ENCODE measurements at regions not wholly inside any gene's neighbourhood (a gene's known extent, or its start where the extent isn't known, plus 50 kb on each side); places are given as distances from the start of the nearest gene placed in this dataset.

DNA sequence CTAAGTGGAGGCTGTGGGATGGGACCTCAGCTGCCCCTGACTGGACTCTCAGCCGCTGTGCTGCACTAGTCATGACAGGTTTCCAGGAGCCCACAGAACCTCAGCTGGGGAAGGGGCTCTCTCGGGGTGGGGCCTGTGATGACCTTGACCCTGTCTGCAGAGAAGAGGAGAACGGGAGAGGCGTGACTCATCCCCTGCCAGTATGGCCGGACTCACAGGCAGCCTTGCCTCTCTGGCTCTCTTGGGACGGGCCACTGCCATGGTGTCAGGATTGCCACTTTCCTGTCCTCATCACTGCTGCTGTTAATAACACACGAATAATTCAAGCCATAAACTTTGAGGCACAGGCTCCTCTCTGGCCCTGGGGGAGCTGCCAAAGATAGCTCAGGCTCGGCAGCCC lies 295.3 kb downstream of the UQCRFS1 start:
- TF ChIP-seq, protein P1, sequence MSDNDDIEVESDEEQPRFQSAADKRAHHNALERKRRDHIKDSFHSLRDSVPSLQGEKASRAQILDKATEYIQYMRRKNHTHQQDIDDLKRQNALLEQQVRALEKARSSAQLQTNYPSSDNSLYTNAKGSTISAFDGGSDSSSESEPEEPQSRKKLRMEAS (IDR thresholded peaks at IDR 0.05): no peak
- no peak for TF ChIP-seq CREB1 (IDR thresholded peaks at IDR 0.05; ENCODE audit: low read depth)
- TF ChIP-seq FOXM1 (IDR thresholded peaks at IDR 0.05; ENCODE audit: borderline replicate concordance, low read depth): no peak
- TF ChIP-seq NFIC (IDR thresholded peaks at IDR 0.05): no peak
- TF ChIP-seq EP300 (IDR thresholded peaks at IDR 0.05; ENCODE audit: borderline replicate concordance): no peak
- no peak for TF ChIP-seq TAF1 (IDR thresholded peaks at IDR 0.05; ENCODE audit: low read depth)
- TF ChIP-seq, protein P2, sequence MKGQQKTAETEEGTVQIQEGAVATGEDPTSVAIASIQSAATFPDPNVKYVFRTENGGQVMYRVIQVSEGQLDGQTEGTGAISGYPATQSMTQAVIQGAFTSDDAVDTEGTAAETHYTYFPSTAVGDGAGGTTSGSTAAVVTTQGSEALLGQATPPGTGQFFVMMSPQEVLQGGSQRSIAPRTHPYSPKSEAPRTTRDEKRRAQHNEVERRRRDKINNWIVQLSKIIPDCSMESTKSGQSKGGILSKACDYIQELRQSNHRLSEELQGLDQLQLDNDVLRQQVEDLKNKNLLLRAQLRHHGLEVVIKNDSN (IDR thresholded peaks at IDR 0.05): no peak
- no peak for TF ChIP-seq EGR1 (IDR thresholded peaks at IDR 0.05)
- no peak for TF ChIP-seq TCF12 (IDR thresholded peaks at IDR 0.05; ENCODE audit: low read depth)
- no peak for TF ChIP-seq RAD21 (IDR thresholded peaks at IDR 0.05; ENCODE audit: low read depth)

DNA sequence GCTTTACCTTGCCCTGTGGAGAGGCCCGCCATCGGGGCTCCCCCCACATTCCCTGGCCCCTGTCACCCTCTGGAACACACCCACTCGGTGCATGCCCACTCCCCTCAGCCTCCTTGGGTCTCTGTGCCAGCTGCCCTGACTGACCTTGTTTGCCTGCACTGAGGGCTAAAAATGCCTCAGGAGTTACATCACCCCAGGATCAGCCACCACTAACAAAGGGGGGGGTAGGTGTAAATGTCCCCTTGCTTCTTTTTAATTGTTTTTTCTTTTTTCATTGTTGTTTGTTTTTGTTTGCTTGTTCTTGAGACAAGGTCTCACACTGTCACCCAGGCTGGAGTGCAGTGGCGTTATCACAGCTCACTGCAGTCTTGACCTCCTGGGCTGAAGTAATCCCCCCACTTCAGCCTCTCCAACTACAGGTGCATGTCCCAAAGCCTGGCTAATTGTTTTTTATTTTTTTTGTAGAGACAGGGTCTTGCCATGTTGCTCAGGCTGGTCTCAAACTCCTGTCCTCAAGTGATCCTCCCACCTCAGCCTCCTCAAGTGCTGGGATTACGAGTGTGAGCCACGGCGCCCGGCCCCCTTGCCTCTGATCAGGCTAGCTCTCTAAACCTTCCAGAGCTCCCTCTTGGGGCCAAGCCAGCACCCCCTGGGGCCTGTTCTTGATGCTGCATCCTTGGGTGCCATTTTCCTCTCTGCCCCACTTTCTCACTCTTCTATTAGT lies 297.1 kb downstream of the UQCRFS1 start:
- TF ChIP-seq ZBTB7A (IDR thresholded peaks at IDR 0.05; ENCODE audit: low read depth): no peak
- TF ChIP-seq, protein P3, sequence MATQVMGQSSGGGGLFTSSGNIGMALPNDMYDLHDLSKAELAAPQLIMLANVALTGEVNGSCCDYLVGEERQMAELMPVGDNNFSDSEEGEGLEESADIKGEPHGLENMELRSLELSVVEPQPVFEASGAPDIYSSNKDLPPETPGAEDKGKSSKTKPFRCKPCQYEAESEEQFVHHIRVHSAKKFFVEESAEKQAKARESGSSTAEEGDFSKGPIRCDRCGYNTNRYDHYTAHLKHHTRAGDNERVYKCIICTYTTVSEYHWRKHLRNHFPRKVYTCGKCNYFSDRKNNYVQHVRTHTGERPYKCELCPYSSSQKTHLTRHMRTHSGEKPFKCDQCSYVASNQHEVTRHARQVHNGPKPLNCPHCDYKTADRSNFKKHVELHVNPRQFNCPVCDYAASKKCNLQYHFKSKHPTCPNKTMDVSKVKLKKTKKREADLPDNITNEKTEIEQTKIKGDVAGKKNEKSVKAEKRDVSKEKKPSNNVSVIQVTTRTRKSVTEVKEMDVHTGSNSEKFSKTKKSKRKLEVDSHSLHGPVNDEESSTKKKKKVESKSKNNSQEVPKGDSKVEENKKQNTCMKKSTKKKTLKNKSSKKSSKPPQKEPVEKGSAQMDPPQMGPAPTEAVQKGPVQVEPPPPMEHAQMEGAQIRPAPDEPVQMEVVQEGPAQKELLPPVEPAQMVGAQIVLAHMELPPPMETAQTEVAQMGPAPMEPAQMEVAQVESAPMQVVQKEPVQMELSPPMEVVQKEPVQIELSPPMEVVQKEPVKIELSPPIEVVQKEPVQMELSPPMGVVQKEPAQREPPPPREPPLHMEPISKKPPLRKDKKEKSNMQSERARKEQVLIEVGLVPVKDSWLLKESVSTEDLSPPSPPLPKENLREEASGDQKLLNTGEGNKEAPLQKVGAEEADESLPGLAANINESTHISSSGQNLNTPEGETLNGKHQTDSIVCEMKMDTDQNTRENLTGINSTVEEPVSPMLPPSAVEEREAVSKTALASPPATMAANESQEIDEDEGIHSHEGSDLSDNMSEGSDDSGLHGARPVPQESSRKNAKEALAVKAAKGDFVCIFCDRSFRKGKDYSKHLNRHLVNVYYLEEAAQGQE (IDR thresholded peaks at IDR 0.05; ENCODE audit: low read depth): no peak

DNA sequence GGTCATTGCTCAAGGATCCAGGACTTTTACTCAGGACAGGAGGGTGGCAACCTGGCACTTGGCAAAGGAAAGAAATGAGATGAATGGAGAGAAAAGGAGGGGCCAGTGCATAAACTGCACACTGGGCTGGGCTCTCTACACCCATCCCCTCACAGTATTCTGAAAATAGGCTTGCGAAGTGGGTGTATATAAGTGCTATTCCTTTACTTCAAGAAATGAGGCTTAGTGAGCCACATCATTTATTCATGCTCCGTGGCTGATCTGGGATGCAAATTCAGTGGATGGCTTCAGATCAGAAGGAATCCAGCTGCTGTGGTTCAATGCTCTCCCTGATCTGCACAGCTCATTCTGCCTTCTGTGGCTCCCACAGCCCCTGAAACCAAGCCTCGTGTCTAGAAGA lies 297.7 kb downstream of the UQCRFS1 start:
- no peak for TF ChIP-seq YY1 (IDR thresholded peaks at IDR 0.05; ENCODE audit: low read depth)
- no peak for TF ChIP-seq CEBPB (IDR thresholded peaks at IDR 0.05)
- no peak for TF ChIP-seq TAF1 (IDR thresholded peaks at IDR 0.05; ENCODE audit: low read depth)
- TF ChIP-seq, protein P2 (IDR thresholded peaks at IDR 0.05): no peak
- no peak for TF ChIP-seq RAD21 (IDR thresholded peaks at IDR 0.05; ENCODE audit: low read depth)
- no peak for TF ChIP-seq ZBTB7A (IDR thresholded peaks at IDR 0.05; ENCODE audit: low read depth)
- TF ChIP-seq, protein P1 (IDR thresholded peaks at IDR 0.05): no peak
- TF ChIP-seq EP300 (IDR thresholded peaks at IDR 0.05; ENCODE audit: borderline replicate concordance): no peak
- TF ChIP-seq FOXM1 (IDR thresholded peaks at IDR 0.05; ENCODE audit: borderline replicate concordance, low read depth): no peak
- TF ChIP-seq CREB1 (IDR thresholded peaks at IDR 0.05; ENCODE audit: low read depth): no peak
- no peak for TF ChIP-seq NFIC (IDR thresholded peaks at IDR 0.05)
- TF ChIP-seq, protein P3 (IDR thresholded peaks at IDR 0.05; ENCODE audit: low read depth): no peak
- no peak for TF ChIP-seq TEAD4 (IDR thresholded peaks at IDR 0.05)

DNA sequence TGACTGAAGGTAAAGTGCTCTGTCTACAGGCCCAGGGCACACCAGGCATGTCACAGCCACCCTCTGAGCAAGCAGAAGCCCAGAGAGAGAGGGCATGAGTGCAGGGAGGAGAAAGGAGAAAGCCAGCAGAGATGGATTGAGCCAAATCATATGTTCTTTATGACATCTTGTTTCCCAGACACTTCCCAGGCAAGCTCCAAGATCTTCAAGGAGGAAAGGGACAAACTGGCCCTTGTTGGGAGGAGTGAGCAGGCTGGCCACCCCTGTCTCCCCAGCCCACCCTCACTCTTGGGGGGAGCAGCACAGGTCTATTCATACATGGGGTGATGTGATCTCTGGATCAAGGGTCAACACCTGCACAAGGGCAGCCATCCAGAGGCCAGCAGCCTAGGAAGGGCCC lies 298.8 kb downstream of the UQCRFS1 start:
- TF ChIP-seq CEBPB (IDR thresholded peaks at IDR 0.05) (no peak), TCF12 (IDR thresholded peaks at IDR 0.05; ENCODE audit: low read depth) (no peak)
- TF ChIP-seq, protein P1 (IDR thresholded peaks at IDR 0.05): no peak
- TF ChIP-seq, protein P3 (IDR thresholded peaks at IDR 0.05; ENCODE audit: low read depth): no peak

DNA sequence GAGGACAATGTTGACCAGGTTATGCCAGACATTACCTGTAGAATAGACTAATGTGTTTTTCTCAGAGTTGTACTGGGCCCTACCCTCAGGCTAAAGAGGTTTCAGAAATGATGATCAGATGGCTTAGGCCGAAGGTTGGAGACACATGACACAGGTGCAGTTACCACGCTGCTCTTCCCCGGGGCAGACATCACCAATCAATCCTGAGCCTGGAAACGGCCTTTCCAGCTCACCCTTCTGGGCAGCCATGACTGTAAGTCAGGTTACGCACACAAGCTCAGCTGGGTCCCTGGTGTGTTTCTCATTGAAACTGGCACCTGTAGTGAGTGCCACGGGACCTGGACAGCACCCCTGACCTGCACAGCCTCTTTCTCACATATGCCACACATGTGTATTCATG lies 299.3 kb downstream of the UQCRFS1 start:
- TF ChIP-seq CEBPB (IDR thresholded peaks at IDR 0.05) (no peak), TEAD4 (IDR thresholded peaks at IDR 0.05) (no peak)
- TF ChIP-seq, protein P1 (IDR thresholded peaks at IDR 0.05): no peak

All from Ishikawa (cell line).